ENCODE measurements at regions not wholly inside any gene's neighbourhood (a gene's known extent, or its start where the extent isn't known, plus 50 kb on each side); places are given as distances from the start of the nearest gene placed in this dataset.
"Not testable (repeated sequence)": the region's sequence is repeated elsewhere in the genome, so short reads cannot be mapped to it uniquely, and the experiment has no call there.

DNA sequence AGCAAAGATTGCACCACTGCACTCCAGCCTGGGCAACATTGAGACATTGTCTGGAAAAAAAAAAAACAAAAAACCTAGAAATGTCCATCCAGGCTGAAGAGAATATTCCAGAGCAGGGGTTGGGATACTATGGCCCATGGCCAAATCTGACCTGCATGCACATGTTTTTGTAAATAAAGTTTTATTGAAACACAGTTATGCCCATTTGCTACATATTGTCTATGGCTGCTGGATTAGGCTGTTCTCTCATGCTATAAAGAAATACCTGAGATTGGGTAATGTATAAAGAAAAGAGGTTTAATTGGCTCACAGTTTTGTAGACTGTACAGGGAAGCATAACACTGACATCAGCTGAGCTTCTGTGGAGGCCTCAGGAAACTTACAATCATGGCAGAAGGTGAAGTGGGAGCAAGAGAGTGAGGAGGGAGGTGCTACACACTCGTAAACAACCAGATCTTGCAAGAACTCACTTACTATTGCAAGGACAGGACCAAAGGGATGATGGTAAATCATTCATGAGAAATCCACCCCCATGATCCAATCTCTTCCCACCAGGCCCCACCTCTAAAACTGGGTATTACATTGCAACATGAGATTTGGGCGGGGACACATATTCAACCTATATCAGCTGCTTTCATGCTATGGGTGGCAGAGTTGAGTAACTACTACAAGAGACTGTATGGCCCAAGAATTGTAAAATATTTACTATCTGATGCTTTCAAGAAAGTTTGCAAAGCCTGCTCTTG lies 137.8 kb upstream of the ROPN1B start:
- DNase-seq = not testable (repeated sequence)

DNA sequence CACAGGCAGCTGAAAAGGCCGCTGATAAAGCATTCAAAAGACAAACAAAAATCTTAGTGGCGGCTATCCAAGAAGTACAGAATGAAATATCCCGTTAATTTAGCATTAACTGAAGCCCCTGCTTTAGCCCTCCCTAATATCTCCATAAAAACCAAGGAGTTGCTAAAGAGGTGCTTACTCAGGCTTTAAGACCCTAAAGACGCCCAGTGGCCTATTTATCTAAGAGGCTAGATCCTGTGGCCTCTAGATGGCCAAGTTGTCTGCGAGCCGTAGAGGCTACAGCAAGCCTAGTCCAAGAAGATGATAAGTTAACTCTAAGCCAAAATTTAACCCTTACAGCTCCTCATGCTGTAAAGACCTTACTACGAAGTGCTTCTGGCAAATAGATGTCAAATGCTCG lies 133.4 kb upstream of the ROPN1B start:
- not testable (repeated sequence) for DNase-seq

DNA sequence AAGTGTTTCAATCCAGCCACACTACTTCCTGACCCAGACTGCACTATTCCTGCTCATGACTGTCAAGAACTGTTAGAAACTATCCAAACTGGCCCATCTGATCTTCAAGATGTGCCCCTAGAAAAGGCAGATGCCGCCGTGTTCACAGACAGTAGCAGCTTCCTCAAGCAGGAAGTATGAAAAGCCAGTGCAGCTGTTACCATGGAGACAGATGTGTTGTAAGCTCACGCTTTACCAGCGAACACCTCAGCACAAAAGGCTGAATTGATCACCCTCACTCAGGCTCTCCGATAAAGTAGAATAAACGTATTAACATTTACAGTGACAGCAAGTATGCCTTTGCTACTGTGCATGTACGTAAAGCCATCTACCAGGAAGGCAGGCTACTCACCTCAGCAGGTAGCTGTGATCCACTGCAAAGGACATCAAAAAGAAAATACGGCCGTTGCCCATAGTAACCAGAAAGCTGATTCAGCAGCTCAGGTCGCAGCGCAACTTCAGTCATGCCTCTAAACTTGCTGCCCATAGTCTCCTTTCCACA lies 132.9 kb upstream of the ROPN1B start:
- DNase-seq = peak; percentile 23

DNA sequence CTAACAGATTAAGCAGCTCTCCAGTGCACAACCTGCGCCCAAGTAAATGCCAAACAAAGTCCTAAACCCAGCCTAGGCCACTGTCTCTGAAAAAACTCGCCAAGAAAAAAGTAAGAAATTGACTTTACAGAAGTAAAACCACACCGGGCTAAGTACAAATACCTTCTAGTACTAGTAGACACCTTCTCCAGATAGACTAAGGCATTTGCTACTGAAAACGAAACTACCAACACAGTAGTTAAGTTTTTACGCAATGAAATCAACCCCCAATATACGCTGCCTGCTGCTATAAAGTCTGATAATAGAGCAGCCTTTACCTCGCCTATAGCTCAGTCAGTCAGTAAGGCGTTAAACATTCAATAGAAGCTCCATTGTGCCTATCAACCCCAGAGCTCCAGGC lies 132.2 kb upstream of the ROPN1B start:
- DNase-seq = not testable (repeated sequence)

DNA sequence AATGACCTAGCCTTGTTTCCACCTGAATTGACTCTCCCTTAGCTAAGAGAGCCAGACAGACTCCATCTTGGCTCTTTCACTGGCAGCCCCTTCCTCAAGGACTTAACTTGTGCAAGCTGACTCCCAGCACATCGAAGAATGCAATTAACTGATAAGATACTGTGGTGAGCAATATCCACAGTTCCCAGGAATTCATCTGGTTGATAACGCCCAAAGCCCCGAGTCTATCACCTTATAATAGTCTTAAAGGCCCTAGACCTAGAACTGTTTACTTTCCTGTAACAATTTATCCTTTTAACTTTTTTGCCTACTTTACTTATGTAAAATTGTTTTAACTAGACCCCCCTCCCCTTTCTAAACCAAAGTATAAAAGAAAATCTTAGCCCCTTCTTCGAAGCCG lies 130.1 kb upstream of the ROPN1B start:
- not testable (repeated sequence) for DNase-seq

DNA sequence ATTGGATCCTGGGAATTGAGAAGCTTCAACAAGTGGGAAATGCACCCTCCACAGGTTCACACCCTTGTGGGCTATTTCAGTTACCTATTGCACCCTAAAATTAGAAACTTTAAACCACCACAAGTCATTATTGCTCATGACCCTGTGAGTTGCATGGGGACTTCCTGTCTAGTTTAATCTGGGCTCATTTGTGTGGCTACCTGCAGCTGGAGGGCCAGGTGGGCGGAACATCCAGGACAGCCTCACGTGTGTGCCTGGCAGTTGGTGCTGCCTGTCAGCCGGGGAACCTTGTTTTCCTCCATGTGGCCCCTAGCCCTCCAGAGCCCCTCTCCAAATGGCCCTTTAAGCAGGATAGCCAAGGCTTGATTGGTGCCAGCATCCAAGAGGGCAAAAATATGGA lies 128.5 kb upstream of the ROPN1B start:
- DNase-seq = not testable (repeated sequence)

DNA sequence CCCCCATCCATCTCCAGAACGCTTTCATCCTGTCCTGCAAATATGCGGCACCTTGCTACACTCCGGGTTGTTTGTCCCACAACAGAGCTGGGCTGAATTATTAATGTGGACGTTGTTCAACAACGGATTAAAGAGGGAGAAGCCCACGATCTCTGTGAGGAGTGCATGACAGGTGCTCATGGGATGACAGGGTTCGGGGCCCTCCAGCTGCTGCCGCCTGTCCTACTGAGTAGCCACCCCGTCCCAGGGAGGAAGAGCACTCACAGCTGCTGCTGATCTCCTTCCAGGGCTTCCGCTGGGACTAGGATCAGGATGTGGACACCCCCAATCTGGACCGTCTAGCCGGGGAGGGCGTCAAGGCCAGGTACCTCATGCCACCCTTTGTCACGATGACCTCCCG lies 121.0 kb upstream of the ROPN1B start:
- not testable (repeated sequence) for DNase-seq

DNA sequence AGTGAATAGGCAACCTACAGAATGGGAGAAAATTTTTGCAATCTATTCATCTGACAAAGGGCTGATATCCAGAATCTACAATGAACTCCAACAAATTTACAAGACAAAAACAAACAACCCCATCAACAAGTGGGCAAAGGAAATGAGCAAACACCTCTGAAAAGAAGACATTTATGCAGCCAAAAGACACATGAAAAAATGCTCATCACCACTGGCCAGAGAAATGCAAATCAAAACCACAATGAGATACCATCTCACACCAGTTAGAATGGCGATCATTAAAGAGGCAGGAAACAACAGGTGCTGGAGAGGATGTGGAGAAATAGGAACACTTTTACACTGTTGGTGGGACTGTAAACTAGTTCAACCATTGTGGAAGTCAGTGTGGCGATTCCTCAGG lies 114.0 kb upstream of the ROPN1B start:
- not testable (repeated sequence) for DNase-seq

DNA sequence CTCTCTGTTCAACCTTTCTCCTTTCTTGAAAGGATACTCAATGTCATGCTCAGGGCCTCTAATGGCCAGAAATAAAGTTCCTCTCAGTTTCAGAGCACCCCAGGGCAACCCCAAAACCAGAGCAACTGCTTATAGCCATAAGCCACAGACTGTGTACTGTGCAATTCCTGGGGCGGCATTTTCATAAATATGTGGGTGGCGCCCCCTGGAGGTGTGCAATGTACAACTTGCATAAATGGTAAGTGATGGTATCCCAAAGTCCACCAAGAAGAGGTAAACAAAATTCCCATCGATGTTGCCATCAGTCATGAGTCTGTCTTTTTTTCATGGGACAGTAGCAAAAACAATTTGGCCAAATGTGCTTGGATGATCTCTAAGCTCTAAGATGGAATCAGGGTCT lies 108.4 kb upstream of the ROPN1B start:
- DNase-seq = not testable (repeated sequence)

DNA sequence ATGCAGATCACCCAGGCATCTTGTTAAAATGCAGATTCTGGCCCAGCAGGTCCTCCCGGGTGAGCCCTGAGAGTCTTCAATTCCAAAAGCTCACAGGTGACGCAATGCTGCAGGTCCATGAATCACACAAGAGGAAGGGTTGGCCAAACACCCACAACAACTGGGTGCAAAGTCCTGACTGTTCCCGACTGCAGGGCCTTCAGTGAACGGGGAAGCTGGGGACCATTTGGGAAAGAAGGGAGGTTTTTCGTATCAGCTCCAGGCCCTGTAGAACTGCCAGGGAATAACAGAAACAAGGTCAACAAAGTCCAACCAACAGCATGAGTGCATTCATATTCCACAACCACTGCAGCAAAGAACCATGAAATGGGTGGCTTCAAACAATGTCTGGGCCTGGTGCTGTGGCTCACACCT lies 106.1 kb upstream of the ROPN1B start:
- DNase-seq = not testable (repeated sequence)

DNA sequence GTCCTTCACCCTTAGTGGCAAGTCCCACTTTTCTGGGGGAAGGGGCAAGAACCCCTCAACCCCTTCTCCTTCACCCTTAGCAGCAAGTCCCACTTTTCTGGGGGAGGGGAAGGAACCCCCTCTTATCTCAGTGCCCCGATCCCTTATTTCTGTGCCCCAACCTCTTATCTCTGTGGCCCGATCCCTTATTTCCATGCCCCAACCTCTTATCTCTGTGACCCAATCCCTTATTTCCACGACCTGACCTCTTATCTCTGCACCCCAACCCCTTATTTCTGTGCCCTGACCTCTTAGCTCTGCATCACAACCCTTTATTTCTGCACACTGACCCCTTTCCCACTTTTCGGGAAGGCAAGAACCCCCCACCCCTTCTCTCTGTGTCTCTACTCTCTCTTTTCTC lies 104.4 kb upstream of the ROPN1B start:
- not testable (repeated sequence) for DNase-seq

DNA sequence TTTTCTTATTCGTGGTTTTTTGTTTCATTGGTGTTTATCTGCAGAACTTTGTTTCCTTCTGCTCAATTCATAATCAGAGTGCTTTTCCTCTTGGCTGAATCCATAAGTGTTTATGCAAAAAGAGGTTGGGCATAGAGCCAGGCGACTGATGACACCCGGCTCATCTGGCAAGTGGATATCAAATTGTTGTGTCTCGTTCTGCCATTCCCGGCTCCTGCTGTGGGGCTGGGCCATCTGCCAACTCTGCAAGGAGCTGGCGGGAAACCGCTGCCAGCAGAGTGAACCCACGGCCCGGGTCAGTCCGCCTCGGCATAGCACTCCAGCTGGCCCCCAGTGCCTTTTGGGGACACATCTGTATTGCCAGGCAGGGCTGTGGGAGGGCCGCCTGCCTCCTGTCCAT lies 83.0 kb upstream of the ROPN1B start:
- DNase-seq = not testable (repeated sequence)

DNA sequence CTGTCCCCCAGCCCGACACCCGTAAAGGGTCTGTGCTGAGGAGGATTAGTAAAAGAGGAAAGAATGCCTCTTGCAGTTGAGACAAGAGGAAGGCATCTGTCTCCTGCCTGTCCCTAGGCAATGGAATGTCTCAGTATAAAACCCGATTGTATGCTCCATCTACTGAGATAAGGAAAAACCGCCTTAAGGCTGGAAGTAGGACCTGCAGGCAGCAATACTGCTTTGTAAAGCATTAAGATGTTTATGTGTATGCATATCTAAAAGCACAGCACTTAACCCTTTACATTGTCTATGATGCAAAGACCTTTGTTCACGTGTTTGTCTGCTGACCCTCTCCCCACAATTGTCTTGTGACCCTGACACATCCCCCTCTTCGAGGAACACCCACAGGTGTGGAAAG lies 69.8 kb upstream of the ROPN1B start:
- DNase-seq = not testable (repeated sequence)

DNA sequence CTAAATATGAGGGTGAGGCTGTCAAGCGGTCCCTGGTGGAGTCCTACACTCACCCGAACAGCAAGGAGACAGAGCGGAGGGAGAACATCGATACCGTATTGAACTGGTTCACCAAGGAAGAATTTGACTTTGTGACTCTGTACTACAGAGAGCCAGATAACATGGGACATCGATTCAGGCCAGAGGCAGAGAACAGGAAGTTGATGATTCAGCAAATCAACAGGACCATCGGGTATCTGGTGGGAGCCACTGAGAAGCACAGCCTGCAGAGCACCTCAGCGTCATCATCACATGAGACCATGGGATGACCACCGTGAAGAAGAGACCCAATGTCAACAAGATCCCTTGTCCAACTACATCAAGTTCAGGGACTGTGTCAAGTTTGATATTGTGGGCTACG lies 67.5 kb upstream of the ROPN1B start:
- DNase-seq = not testable (repeated sequence)

DNA sequence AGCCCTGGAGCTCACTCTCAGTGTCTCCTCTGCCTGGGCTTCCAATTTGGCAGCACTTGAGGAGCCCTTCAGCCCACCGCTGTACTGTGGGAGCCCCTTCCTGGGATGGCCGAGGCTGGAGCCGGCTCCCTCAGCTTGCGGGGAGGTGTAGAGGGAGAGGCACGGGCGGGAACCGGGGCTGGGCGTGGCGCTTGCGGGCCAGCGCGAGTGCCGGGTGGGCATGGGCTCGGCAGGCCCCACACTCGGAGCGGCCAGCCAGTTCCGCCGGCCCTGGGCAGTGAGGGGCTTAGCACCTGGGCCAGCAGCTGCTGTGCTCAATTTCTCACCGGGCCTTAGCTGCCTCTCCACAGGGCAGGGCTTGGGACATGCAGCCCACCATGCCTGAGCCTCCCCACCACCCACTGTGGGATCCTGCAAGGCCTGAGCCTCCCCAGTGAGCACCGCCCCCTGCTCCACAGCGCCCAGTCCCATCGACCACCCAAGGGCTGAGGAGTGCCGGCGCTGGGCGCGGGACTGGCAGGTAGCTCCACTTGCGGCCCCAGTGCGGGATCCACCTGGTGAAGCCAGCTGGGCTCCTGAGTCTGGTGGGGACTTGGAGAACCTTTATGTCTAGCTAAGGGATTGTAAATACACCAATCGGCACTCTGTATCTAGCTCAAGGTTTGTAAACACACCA lies 65.1 kb upstream of the ROPN1B start:
- not testable (repeated sequence) for DNase-seq

DNA sequence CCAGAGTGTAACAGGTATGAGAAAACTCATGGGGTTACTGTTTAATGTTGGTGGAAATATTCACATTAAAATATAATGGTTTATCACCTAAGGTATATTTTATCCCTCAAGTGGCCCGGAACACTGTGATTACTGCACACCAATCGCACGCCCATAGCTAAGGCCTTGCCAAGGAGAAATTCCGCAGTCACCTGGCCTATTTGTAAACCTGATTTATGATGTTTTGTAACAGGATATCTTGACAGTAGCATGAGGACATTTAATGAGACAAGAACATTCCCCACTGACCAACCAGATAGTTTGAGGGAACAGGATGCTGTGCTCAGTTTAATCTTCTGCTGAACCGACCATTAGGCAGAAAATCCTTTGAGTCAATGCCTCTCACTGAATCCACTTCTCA lies 61.7 kb upstream of the ROPN1B start:
- DNase-seq = not testable (repeated sequence)

DNA sequence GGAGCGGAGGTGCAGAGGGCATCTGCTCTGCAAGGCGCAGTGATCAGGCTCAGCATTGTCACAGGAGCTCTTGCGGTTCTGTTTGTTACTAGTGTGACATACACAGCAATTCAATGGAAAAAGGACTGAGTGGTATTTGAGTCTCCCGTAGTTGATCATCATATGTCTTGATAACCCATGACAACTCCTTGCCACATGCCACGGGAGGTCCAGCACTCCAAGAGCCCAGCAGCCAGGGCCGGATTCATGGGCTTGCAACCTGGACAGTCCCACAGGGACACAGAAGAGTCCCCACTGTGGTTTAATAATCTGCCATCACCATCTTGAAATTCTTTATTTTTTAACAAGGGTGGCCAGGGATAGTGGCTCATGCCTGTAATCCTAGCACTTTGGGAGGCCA lies 58.1 kb upstream of the ROPN1B start:
- DNase-seq = not testable (repeated sequence)

DNA sequence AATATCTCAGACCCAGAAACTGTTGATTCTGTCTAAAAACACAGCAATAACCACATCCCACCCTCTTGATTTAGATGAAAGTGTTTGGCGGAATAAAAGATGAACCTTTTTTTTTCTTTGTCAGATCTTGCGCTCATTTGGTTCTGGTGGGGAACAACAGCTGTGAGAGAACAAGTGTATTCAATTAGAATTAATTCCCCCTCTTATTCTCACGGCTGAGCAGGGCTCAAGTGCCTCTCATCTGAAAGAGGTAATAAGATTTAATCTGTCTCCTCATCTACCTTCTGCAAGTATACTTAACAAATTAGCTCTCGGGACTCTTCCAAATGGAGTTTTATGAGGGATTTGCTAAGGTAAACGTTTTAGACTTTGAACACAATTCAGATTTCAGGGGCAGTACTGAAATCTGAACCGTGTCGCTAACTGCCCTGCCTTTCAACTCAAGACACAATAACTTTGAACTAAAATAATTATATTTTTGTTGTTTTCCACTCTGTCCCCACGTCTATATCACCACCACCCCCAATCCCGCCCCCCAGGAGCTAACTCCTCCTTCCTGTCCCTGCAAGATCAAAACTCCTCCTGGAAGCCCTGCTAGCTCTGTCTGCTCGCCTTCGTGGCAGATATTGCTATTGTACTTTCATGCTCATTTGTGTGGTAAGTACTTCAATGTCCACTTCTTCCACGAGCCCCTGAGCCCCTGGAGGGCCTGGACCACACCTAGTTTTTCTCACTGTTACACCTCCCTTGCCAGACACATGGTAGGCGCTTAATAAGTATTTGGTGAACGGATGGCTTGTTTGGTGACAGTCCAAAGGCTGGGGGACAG lies 54.2 kb upstream of the ROPN1B start:
- DNase-seq = peak; percentile 6

DNA sequence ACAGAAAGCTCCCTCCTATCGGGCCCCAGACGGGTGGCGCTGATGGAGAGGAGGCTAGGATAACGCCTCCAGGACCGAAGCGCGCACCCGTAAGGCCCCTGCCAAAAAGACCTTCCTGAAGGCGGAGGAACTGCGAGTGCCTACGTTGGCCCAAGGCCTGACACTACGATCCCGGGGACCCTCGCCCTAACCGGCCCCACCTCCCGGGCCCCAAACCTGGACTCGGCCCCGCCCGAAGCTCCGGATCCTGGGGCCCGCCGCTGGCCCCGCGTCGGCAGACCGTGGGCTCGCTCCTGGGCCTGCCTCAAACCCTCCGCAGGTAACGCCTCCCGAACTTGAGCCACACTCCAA lies 53.6 kb upstream of the ROPN1B start:
- DNase-seq = peak; percentile 36

DNA sequence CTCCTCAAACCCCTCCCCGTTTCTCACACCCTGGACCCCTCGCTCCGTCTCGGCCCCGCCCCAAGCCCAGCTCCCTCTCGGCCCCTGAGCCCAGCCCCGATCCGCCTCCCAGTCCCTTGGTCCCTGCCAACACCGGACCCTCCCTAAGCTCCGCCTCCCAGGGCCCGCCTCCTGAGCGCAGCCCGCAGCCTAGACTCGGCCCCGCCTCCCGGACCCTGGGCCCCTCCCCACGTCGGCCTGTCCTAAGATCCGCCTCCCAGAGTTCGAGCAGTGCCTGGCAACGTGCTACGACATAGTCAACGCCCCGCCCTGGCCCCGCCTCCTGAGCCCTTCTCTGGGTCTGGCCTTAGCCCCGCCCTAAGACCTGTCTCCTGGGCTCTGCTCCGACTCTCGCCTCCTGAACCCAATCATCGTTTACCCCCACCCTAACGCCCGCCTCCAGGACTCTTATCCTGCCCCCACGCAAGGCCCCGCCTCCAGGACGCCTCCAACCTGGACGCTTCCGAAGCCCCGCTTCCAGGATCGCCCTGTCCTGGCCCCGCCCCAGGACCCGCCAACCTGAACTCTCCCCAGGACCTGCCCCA lies 53.1 kb upstream of the ROPN1B start:
- peak; percentile 99 for DNase-seq

DNA sequence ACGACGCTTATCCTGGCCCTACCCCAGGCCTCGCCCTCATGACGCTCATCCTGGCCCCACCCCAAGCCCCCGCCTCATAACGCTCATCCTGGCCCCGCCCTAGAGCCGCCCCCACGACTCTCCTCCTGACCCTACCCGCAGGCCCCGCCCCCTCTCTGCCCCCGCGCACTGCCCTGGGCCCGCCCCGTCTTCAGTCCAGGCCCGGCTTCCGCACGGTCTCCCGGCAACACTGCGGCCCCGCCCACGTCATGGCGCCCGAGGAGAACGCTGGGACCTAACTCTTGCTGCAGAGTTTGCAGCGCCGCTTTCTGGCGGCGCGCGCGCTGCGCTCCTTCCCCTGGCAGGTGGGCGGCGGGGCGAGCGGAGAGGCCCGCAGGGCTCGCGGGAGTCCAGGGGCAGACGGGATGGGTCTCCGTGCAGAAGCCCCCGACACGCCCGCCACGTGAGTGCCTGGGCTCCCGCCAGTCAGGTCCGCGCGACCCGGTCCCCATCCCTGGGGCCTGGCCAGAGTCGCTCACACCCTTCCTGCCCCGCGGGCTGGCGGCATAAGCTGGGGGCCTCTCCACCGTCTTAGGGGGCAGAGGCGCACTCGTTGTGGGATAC lies 52.5 kb upstream of the ROPN1B start:
- DNase-seq = peak; percentile 99

DNA sequence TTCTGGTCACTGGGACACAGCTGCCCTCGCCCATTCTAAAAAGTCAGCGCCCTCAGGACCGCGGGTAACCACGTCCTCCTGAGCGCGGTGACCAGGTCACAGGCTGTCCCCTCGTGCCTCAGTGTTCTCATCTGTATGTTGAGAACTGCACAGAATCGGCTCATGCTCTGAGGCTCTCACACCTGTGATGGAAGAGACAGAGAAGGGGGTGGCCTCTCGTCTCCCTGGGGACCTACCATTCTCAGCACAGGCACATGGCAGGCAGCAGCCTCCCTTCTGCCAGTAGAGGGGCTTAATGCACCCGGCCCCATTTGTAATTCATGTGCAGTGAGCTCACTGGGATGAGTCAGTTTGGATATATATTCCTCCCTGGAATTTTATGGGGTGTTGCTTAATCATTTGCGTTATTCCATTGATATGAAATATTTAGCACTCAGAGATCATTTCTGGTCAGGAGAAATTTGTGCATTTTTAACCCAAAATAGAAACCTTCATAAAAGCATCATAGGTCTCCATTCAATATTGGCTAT lies 51.9 kb upstream of the ROPN1B start:
- peak; percentile 11 for DNase-seq
